ENCODE measurements at regions not wholly inside any gene's neighbourhood (a gene's known extent, or its start where the extent isn't known, plus 50 kb on each side); places are given as distances from the start of the nearest gene placed in this dataset.
"Not testable (repeated sequence)": the region's sequence is repeated elsewhere in the genome, so short reads cannot be mapped to it uniquely, and the experiment has no call there.

DNA sequence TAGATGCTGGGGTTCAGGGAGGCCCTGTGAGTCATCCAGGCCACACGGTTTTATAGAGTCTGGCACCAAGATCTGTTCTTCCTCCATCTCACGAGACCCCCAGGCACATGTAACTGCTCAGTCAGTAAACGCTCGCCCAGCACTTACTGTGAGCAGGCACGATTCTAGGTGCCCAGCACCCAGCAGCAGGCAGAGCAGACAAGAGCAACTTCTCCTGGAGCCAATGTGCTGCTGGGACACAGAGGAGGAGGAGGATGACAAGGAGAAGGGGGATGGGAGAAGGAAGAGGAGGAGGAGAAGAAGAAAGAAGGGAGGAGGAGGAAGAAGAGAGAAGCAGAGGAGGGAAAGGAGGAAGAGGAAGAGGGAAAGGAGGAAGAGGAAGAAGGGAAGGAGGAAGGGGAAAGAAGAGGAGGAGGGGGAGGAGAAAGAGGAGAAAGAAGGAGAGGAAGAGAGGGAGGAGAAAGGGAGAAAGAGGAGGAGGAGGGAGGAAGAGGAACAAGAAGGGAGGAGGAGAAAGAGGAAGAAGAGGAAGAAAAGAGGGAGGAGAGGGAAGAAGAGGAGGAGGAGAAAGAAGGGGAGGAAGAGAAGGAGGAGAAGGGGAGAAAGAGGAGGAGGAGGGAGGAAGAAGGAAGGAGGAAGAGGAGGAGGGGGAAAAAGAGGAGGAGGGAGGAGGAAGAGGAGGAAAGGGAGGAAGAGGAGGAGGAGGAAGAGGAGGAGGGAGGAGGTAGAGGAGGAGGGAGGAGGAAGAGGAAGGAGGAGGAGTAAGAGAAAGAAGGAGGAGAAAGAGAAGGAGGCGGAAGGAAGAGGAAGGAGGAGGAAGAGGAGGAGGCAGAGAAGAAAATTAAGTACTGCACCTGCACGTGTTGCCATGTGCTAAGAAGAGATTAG, 77.6 kb upstream of the RTL6 start:
- DNase-seq (ENCODE audit: low spot score) = no peak

DNA sequence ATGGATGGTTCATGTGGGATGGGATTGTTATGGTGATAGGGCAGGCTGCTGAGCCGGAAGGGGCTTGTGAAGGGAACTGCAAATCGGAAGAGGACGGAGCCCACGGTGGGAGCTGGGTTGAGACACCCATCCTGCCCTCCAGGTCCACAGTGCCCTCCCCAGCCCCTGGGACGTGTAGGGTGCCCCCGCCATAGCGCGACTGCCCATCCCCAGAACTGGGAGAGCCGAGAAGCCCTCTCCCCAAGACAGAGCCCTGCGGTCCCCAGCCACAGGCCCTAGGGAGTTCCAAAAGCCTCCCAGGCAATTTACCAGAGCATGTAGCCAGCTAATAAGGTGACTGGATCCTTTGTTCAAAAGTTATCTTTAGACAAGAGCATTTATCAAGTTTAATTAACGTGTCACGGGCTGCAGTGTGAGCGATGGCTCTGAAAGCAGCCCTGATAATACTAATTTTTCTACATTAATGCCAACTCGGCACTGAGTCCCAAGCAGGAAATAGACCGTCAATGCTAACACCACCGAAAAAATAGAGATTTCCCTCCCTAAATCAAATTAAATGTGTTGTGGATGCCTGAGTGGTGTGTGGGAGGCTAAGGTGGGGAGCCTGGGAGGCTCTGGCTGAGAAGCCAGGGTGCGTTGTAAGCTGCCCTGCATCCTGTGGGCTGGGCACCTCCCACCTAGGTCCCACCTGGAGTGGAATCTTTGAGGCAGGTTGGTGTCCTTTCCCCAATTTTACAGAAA, 76.8 kb upstream of the RTL6 start:
- DNase-seq (ENCODE audit: low spot score) = no peak

DNA sequence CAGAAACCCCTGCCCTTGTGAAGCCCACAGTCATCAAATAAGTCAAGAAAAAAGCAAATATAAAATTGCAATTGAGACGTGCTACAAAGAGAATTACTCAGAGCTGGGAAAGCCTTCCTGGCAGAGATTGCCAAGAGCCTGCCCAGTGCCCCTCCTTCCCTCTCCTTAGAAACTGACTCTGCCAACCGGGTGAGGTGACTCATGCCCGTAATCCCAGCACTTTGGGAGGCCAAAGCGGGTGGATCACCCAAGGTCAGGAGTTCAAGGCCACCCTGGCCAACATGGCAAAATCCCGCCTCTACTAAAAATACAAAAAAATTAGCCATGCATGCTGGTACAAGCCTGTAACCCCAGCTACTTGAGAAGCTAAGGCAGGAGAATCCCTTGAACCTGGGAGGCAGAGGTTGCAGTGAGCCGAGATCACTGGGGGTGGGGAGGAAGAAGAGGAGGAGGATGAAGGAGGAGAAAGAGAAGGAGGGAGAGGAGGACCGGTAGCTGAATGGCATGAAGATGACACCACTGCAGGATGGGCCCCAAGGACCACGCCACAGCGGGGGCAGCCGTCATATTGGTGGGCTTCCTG, 76.1 kb upstream of the RTL6 start:
- DNase-seq (ENCODE audit: low spot score) = no peak

DNA sequence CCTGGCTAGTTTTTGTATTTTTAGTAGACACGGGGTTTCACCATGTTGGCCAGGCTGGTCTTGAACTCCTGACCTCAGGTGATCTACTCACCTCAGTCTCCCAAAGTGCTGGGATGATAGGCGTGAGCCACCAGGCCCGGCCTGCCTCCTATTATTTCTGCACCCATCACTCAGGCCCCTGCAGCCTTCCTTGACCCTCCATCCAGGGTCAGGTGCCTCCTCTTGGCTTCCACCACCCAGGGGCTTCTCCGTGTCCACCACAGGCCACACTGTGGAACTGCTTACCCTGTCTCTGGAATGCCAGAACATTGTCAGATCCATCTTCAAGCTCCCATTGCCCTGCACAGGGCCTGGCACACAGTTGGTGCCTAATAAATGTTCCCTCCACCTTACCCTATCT, 75.4 kb upstream of the RTL6 start:
- no peak for DNase-seq (ENCODE audit: low spot score)

- no peak for DNase-seq (ENCODE audit: low spot score)
Observed at GRCh38 chr22:44572414-44573207, 74.6 kb upstream of the RTL6 start.

GRCh38 chr22:44571566-44572413, 73.8 kb upstream of the RTL6 start:
- DNase-seq (ENCODE audit: low spot score) = no peak

- no peak for DNase-seq (ENCODE audit: low spot score)
Observed at GRCh38 chr22:44570476-44571445, 72.7 kb upstream of the RTL6 start.

DNA sequence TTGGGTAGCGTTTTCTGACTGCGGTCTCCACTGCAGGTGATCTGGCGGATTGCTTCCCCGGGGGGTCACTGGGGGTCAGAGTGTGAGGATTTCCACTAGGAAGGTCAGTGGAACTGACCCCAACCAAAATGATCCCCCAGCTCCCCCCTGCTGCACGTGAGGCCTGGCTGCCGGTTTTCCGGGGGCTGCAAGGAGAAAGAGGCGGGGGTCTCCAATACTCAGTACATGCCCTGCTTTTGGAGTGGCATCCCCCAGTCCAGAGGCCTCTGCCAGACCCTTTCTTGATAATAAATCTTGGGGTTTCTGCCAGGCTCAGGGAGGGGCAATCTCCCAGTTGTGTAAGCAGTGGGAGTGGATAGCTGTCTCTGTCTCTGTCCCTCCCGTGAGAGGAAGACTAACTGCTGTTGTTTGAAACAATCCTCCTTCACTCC, 71.5 kb upstream of the RTL6 start:
- no peak for DNase-seq (ENCODE audit: low spot score)

DNA sequence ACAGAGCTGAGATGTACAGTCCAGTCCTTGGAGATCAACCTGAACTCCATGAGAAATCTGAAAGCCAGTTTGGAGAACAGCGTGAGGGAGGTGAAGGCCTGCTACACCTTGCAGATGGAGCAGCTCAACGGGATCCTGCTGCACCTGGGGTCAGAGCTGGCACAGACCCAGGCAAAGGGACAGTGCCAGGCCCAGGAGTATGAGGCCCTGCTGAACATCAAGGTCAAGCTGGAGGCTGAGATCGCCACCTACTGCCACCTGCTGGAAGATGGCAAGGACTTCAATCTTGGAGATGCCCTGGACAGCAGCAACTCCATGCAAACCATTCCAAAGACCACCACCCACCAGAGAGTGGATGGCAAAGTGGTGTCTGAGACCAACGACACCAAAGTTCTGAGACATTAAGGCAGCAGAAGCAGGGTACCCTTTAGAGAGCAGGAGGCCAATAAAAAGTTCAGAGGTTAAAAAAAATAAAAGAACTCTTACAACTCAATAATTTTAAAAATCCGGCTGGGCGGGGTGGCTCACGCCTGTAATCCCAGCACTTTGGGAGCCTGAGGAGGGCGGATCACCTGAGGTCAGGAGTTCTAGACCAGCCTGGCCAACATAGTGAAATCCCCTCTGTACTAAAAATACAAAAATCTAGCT, 69.9 kb upstream of the RTL6 start:
- no peak for DNase-seq (ENCODE audit: low spot score)

DNA sequence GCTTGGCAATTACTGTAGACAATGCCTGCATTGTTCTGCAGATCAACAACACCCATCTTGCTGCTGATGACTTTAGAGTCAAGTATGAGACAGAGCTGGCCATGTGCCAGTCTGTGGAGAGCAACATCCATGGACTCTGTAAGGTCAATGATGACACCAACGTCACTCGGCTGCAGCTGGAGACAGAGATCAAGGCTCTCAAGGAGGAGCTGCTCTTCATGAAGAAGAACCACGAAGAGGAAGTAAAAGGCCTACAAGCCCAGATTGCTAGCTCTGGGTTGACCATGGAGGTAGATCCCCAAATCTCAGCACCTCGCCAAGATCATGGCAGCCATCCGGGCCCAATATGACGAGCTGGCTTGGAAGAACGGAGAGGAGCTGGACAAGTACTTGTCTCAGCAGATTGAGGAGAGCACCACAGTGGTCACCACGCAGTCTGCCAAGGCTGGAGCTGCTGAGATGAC, 69.4 kb upstream of the RTL6 start:
- DNase-seq (ENCODE audit: low spot score) = not testable (repeated sequence)

DNA sequence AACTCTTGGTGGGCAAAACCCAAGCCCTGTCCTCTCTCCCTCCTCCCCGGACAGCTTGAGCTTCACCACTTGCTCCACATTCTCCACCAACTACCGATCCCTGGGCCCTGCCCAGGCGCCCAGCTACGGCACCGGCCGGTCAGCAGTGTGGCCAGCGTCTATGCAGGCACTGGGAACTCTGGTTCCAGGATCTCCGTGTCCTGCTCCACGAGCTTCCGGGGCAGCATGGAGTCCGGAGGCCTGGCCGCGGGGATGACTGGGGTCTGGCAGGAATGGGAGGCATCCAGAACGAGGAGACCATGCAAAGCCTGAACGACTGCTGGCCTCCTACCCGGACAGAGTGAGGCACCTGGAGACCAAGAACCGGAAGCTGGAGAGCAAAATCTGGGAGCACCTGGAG, 68.9 kb upstream of the RTL6 start:
- no peak for DNase-seq (ENCODE audit: low spot score)

DNA sequence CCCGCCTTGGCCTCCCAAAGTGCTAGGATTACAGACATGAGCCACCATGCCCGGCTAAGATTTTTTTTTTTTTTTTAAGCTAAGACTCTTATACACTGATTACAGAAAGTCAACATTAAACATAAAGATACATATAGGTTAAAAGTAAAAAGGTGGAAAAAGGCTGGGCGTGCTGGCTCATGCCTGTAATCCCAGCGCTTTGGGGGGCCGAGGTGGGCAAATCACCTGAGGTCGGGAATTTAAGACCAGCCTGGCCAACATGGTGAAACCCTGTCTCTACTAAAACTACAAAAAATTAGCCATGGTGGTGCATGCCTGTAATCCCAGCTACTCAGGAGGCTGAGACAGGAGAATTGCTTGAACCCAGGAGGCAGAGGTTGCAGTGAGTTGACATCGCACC, 64.6 kb upstream of the RTL6 start:
- not testable (repeated sequence) for DNase-seq (ENCODE audit: low spot score)

- DNase-seq (ENCODE audit: low spot score) = no peak
Observed at GRCh38 chr22:44561139-44561840, 63.3 kb upstream of the RTL6 start.

DNA sequence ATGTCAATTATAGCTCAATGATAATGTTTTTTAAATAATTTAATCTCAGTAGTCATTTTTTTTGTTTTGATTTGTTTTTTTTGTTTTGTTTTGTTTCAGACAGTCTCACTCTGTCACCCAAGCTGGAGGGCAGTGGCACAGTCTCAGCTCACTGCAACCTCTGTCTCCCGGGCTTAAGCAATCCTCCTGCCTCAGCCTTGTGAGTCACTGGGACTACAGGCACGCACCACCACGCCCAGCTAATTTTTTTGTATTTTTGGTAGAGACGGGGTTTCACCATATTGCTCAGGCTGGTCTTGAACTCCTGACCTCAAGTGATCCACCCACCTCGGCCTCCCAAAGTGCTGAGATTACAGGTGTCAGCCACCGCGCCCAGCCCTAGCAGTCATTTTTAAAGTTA, 60.6 kb upstream of the RTL6 start:
- DNase-seq (ENCODE audit: low spot score) = not testable (repeated sequence)

- DNase-seq (ENCODE audit: low spot score) = not testable (repeated sequence)
Observed at GRCh38 chr22:44557872-44558271, 59.8 kb upstream of the RTL6 start.

DNA sequence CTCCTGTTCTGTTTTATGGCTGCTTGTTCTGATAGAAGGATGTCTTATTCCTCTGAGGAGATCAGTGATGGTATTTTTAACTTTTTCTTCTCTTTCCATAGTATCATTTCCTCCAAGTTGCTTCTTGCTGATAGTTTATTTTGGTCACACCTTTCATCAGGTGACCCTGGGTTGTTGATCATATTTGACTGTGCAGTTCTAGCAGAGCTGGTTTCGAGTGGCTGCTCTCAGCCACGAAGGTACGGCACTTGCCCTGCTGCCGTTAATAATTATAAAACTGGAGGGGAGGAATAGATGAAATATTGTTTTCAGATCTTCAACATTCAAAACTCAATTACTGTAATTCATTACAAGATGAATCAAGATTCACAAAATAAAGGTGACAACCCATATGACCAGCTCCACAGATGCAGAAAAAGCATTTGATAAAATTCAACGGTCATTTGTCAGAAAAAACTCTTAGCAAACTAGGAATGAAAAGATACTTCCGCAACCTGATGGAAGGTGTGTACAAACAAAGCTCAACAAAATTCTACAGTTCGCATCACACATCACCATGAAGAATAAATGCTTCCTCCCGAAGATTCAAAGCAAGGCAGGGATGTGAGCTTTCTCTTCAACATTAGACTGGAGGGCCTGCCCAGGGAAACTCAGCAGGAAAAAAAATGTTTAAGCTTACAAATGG, 59.2 kb upstream of the RTL6 start:
- DNase-seq (ENCODE audit: low spot score) = no peak

DNA sequence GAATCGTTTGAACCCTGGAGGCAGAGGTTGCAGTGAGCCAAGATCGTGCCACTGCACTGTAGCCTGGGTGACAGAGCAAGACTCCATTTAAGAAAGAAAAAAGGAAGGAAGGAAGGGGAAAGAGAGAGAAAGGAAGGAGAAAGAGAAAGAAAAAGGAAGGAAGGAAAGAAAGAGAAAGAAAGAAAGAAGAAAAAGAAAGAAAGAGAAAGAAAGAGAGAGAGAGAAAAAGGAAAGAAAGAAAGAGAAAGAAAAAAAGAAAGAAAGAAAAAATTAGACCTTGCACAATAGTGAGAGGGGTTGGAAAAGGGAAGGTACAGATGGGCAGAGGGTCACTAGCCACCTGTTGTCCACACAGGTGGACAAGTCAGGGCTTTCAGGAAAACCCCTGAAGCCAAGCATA, 57.6 kb upstream of the RTL6 start:
- no peak for DNase-seq (ENCODE audit: low spot score)

- DNase-seq (ENCODE audit: low spot score) = no peak
Observed at GRCh38 chr22:44555046-44555445, 57.0 kb upstream of the RTL6 start.
